ENCODE measurements at regions not wholly inside any gene's neighbourhood (a gene's known extent, or its start where the extent isn't known, plus 50 kb on each side); places are given as distances from the start of the nearest gene placed in this dataset.

- Histone ChIP-seq H3K4me1 (ENCODE audit: control insufficient read depth in 1 of 2, insufficient read depth in 2 of 2, low read length in 2 of 2) (no peaks in the 10 kb centered on the region), H3K4me3 (ENCODE audit: low read depth, low read length) (no peak overlapping the region), H2BK12ac (ENCODE audit: low read length) (no peak overlapping the region), H3K79me1 (ENCODE audit: low read length) (no peaks in the 10 kb centered on the region), H4K91ac (ENCODE audit: low read depth, low read length) (no peak overlapping the region), H3K18ac (ENCODE audit: low read length) (no peak overlapping the region), H3K23ac (ENCODE audit: low read length) (no peak overlapping the region), H3K9ac (ENCODE audit: low read length) (no peak overlapping the region), H2AFZ (ENCODE audit: insufficient read depth, low read length, poor library complexity) (no peak overlapping the region), H3K4ac (ENCODE audit: low read depth, low read length) (no peak overlapping the region), H3K27me3 (ENCODE audit: insufficient read depth, low read length) (no peaks in the 10 kb centered on the region), H3K4me2 (ENCODE audit: low read length) (no peak overlapping the region), H4K8ac (ENCODE audit: low read depth, low read length) (no peak overlapping the region), H3K14ac (ENCODE audit: low read length) (no peak overlapping the region), H2AK5ac (ENCODE audit: low read length) (no peak overlapping the region), H3K27ac (ENCODE audit: low read depth, low read length) (no peak overlapping the region), H3K79me2 (ENCODE audit: control insufficient read depth, insufficient read depth, low read length, poor library complexity) (no peaks in the 10 kb centered on the region), H2BK120ac (ENCODE audit: insufficient read depth, low read length, poor library complexity) (no peak overlapping the region), H3K36me3 (ENCODE audit: control insufficient read depth in 1 of 2, insufficient read depth in 2 of 2, low read length in 2 of 2) (no peaks in the 10 kb centered on the region), H2BK5ac (ENCODE audit: low read depth, low read length, poor library complexity) (no peak overlapping the region), H3K9me3 (ENCODE audit: insufficient read depth, low read depth, low read length) (no peaks in the 10 kb centered on the region), H4K12ac (ENCODE audit: low read depth, low read length) (no peak overlapping the region)
- DNase-seq, result no peak
- WGBS (ENCODE audit: extremely low coverage, insufficient coverage, insufficient read length), result no CpG with 5 or more reads among the region's 4 CpGs
These were observed 189.5 kb downstream of the ABCC12 start for GRCh38 chr16:47966325-47966724.

GRCh38 chr16:47965439-47965838 is 190.4 kb downstream of the ABCC12 start:
- no peak overlapping the region for H2BK5ac ChIP-seq (ENCODE audit: low read depth, low read length, poor library complexity)
- H3K4ac ChIP-seq (ENCODE audit: low read depth, low read length), result no peak overlapping the region
- no peak overlapping the region for H2BK12ac ChIP-seq (ENCODE audit: low read length)
- no peaks in the 10 kb centered on the region for H3K79me2 ChIP-seq (ENCODE audit: control insufficient read depth, insufficient read depth, low read length, poor library complexity)
- H3K27ac ChIP-seq (ENCODE audit: low read depth, low read length), result no peak overlapping the region
- H4K8ac ChIP-seq (ENCODE audit: low read depth, low read length), result no peak overlapping the region
- no peaks in the 10 kb centered on the region for H3K9me3 ChIP-seq (ENCODE audit: insufficient read depth, low read depth, low read length)
- no CpG with 5 or more reads among the region's 2 CpGs for WGBS (ENCODE audit: extremely low coverage, insufficient coverage, insufficient read length)
- H3K4me2 ChIP-seq (ENCODE audit: low read length), result no peak overlapping the region
- H2AK5ac ChIP-seq (ENCODE audit: low read length), result no peak overlapping the region
- no peaks in the 10 kb centered on the region for H3K4me1 ChIP-seq (ENCODE audit: control insufficient read depth in 1 of 2, insufficient read depth in 2 of 2, low read length in 2 of 2)
- no peaks in the 10 kb centered on the region for H3K27me3 ChIP-seq (ENCODE audit: insufficient read depth, low read length)
- no peak overlapping the region for H3K4me3 ChIP-seq (ENCODE audit: low read depth, low read length)
- no peak overlapping the region for H4K12ac ChIP-seq (ENCODE audit: low read depth, low read length)
- peak in 1 of 2 donors; percentile 3 for DNase-seq
- no peak overlapping the region for H3K23ac ChIP-seq (ENCODE audit: low read length)
- no peak overlapping the region for H2AFZ ChIP-seq (ENCODE audit: insufficient read depth, low read length, poor library complexity)
- H3K79me1 ChIP-seq (ENCODE audit: low read length), result no peaks in the 10 kb centered on the region
- H2BK120ac ChIP-seq (ENCODE audit: insufficient read depth, low read length, poor library complexity), result no peak overlapping the region
- no peak overlapping the region for H4K91ac ChIP-seq (ENCODE audit: low read depth, low read length)
- no peak overlapping the region for H3K9ac ChIP-seq (ENCODE audit: low read length)
- no peak overlapping the region for H3K18ac ChIP-seq (ENCODE audit: low read length)
- no peak overlapping the region for H3K14ac ChIP-seq (ENCODE audit: low read length)
- no peaks in the 10 kb centered on the region for H3K36me3 ChIP-seq (ENCODE audit: control insufficient read depth in 1 of 2, insufficient read depth in 2 of 2, low read length in 2 of 2)

- no peak overlapping the region for H3K4ac ChIP-seq (ENCODE audit: low read depth, low read length)
- WGBS (ENCODE audit: extremely low coverage, insufficient coverage, insufficient read length), result no CpG with 5 or more reads among the region's 5 CpGs
- no peak overlapping the region for H2BK12ac ChIP-seq (ENCODE audit: low read length)
- no peaks in the 10 kb centered on the region for H3K4me1 ChIP-seq (ENCODE audit: control insufficient read depth in 1 of 2, insufficient read depth in 2 of 2, low read length in 2 of 2)
- no peak for DNase-seq
- H2AFZ ChIP-seq (ENCODE audit: insufficient read depth, low read length, poor library complexity), result no peak overlapping the region
- no peak overlapping the region for H2BK5ac ChIP-seq (ENCODE audit: low read depth, low read length, poor library complexity)
- no peaks in the 10 kb centered on the region for H3K79me1 ChIP-seq (ENCODE audit: low read length)
- H3K36me3 ChIP-seq (ENCODE audit: control insufficient read depth in 1 of 2, insufficient read depth in 2 of 2, low read length in 2 of 2), result no peaks in the 10 kb centered on the region
- no peak overlapping the region for H3K4me2 ChIP-seq (ENCODE audit: low read length)
- no peak overlapping the region for H4K91ac ChIP-seq (ENCODE audit: low read depth, low read length)
- no peaks in the 10 kb centered on the region for H3K79me2 ChIP-seq (ENCODE audit: control insufficient read depth, insufficient read depth, low read length, poor library complexity)
- no peak overlapping the region for H2BK120ac ChIP-seq (ENCODE audit: insufficient read depth, low read length, poor library complexity)
- no peak overlapping the region for H4K8ac ChIP-seq (ENCODE audit: low read depth, low read length)
- H2AK5ac ChIP-seq (ENCODE audit: low read length), result no peak overlapping the region
- no peak overlapping the region for H3K23ac ChIP-seq (ENCODE audit: low read length)
- H3K18ac ChIP-seq (ENCODE audit: low read length), result no peak overlapping the region
- H3K9me3 ChIP-seq (ENCODE audit: insufficient read depth, low read depth, low read length), result no peaks in the 10 kb centered on the region
- H4K12ac ChIP-seq (ENCODE audit: low read depth, low read length), result no peak overlapping the region
- no peak overlapping the region for H3K27ac ChIP-seq (ENCODE audit: low read depth, low read length)
- H3K9ac ChIP-seq (ENCODE audit: low read length), result no peak overlapping the region
- H3K27me3 ChIP-seq (ENCODE audit: insufficient read depth, low read length), result no peaks in the 10 kb centered on the region
- H3K4me3 ChIP-seq (ENCODE audit: low read depth, low read length), result no peak overlapping the region
- no peak overlapping the region for H3K14ac ChIP-seq (ENCODE audit: low read length)
These were observed 197.1 kb downstream of the ABCC12 start for GRCh38 chr16:47958726-47959125.

- no peak overlapping the region for H3K14ac ChIP-seq (ENCODE audit: low read length)
- no peak overlapping the region for H4K8ac ChIP-seq (ENCODE audit: low read depth, low read length)
- WGBS (ENCODE audit: extremely low coverage, insufficient coverage, insufficient read length), result no CpG with 5 or more reads among the region's 2 CpGs
- H3K4me1 ChIP-seq (ENCODE audit: control insufficient read depth in 1 of 2, insufficient read depth in 2 of 2, low read length in 2 of 2), result no peaks in the 10 kb centered on the region
- no peak overlapping the region for H2AK5ac ChIP-seq (ENCODE audit: low read length)
- H3K27me3 ChIP-seq (ENCODE audit: insufficient read depth, low read length), result no peaks in the 10 kb centered on the region
- H3K4me3 ChIP-seq (ENCODE audit: low read depth, low read length), result no peak overlapping the region
- no peak overlapping the region for H3K9ac ChIP-seq (ENCODE audit: low read length)
- no peaks in the 10 kb centered on the region for H3K79me2 ChIP-seq (ENCODE audit: control insufficient read depth, insufficient read depth, low read length, poor library complexity)
- H3K79me1 ChIP-seq (ENCODE audit: low read length), result no peaks in the 10 kb centered on the region
- H3K36me3 ChIP-seq (ENCODE audit: control insufficient read depth in 1 of 2, insufficient read depth in 2 of 2, low read length in 2 of 2), result no peaks in the 10 kb centered on the region
- H2BK5ac ChIP-seq (ENCODE audit: low read depth, low read length, poor library complexity), result no peak overlapping the region
- H3K18ac ChIP-seq (ENCODE audit: low read length), result no peak overlapping the region
- no peak overlapping the region for H2AFZ ChIP-seq (ENCODE audit: insufficient read depth, low read length, poor library complexity)
- no peak overlapping the region for H3K23ac ChIP-seq (ENCODE audit: low read length)
- H2BK12ac ChIP-seq (ENCODE audit: low read length), result no peak overlapping the region
- no peak for DNase-seq
- H4K91ac ChIP-seq (ENCODE audit: low read depth, low read length), result no peak overlapping the region
- H3K9me3 ChIP-seq (ENCODE audit: insufficient read depth, low read depth, low read length), result no peaks in the 10 kb centered on the region
- H2BK120ac ChIP-seq (ENCODE audit: insufficient read depth, low read length, poor library complexity), result no peak overlapping the region
- no peak overlapping the region for H3K27ac ChIP-seq (ENCODE audit: low read depth, low read length)
- no peak overlapping the region for H3K4me2 ChIP-seq (ENCODE audit: low read length)
- no peak overlapping the region for H4K12ac ChIP-seq (ENCODE audit: low read depth, low read length)
- no peak overlapping the region for H3K4ac ChIP-seq (ENCODE audit: low read depth, low read length)
These were observed 198.9 kb downstream of the ABCC12 start for GRCh38 chr16:47956916-47957315.

Measured in trophoblast cell (in vitro differentiated cells and primary cell).